ENCODE measurements at regions not wholly inside any gene's neighbourhood (a gene's known extent, or its start where the extent isn't known, plus 50 kb on each side); places are given as distances from the start of the nearest gene placed in this dataset.
"Not testable (repeated sequence)": the region's sequence is repeated elsewhere in the genome, so short reads cannot be mapped to it uniquely, and the experiment has no call there.

DNA sequence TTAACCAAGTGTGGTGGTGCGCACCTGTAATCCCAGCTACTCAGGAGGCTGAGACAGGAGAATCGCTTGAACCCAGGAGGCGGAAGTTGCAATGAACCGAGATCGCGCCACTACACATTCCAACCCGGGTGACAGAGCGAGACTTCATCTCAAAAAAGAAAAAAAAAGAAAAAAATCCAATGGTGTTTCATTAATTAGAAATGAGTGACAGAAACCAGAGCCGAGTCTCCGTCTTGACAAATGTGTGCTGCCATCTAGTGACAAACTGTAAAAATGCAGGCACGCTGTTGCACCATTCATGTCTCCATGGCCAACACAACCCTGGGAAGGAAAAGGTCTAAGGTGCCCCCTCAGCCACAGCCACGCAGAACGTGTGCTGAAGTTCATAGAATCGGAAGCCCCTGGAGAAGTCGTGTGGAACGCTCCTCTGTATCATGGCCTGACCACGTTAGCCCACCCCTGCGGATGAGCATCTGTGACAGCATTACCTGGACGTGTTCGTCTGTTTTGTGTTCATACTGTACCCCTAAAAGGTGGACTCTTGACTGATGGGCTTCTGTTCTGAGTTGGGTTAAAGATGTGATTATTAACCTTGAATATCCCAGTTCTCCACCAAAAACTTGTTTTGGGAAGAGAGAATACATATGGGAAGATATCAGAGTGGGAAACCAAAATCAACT lies 94.9 kb downstream of the LYZL2 start:
- FAIRE-seq (peak; percentile 58), DNase-seq (ENCODE audit: low spot score) (peak; percentile 54)

DNA sequence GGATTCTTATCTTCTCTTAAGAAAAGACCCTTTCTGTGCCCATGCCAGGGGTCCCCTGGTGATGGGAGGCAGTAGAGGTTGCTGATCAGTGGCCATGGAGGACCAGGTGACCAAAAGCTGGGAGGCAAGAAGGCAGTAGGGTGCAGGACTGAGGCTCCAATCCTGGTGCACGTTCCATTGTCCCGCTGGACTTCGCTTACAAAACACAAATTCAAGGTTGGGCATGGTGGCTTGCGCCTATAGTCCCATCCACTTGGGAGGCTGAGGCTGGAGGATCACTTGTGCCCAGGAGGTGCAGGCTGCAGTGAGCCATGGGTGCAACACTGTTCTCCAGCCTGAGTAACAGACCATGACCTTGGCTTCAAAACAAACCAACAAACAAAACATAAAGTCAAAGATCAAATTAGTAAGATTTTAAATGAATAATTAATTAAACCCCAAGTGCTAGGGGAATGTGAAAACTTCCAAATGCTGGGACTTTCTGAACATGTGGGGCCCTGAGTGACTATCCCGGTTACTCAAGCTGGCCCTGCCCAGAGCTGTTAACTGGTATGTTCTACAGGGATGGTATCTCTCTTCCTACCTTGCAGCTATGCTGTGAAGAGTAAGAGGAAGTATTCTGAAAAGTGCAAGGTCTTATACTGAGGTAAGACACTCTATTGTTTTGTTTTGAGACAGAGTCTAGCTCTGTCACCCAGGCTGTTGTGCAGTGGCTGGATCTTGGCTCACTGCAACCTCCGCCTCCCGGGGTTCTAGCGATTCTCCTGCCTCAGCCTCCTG lies 97.6 kb downstream of the LYZL2 start:
- no peak for FAIRE-seq
- no peak for DNase-seq (ENCODE audit: low spot score)

DNA sequence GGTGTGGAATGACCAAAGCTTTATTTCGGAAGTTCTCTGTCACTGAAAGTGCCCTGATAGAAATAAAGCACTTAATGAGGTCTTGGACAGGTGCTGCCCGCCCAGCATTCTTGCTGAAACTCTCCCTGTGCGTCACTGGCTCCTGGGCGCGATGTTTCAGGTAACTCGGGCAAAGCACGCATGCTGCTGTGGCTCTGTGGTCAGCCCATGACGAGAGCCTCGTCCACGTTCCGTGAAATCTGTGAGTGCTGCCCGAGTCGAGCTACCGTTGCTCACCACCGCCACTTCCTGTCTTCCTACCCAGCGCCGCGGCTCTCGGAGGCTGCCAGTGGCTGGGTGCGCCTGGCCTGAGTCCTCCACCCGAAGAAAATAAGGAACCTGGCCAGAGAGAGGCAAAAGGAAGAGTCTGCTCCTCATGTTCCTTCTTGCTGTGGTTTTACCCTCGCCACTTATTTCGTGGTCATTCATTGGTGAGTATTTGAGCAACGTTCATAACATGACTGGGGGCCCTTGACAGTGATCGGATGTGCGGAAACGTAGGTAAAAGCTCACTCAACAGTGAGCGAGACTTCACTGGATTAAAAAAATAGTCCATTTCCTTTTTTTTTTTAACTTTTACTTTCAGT lies 95.5 kb downstream of the MAP3K8 start:
- FAIRE-seq (no peak), DNase-seq (ENCODE audit: low spot score) (no peak)

DNA sequence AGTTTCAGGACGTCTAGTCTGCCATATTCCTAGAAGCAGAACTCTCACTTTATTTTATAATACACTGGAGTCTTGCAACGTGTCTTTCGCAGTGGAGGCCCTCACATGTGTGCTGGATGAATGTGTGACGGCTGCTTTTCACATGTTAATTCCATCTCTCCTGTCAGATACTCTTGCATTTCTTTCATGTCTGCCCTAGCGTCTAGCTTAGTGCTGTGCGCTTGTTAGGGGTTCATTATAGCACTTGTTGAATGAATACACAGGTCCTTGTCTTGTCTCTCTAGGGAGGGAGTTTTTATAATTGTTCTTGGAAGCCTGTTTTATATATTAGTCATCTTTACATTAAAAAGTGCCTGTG lies 94.4 kb downstream of the MAP3K8 start:
- DNase-seq (ENCODE audit: low spot score) (no peak), FAIRE-seq (no peak)

DNA sequence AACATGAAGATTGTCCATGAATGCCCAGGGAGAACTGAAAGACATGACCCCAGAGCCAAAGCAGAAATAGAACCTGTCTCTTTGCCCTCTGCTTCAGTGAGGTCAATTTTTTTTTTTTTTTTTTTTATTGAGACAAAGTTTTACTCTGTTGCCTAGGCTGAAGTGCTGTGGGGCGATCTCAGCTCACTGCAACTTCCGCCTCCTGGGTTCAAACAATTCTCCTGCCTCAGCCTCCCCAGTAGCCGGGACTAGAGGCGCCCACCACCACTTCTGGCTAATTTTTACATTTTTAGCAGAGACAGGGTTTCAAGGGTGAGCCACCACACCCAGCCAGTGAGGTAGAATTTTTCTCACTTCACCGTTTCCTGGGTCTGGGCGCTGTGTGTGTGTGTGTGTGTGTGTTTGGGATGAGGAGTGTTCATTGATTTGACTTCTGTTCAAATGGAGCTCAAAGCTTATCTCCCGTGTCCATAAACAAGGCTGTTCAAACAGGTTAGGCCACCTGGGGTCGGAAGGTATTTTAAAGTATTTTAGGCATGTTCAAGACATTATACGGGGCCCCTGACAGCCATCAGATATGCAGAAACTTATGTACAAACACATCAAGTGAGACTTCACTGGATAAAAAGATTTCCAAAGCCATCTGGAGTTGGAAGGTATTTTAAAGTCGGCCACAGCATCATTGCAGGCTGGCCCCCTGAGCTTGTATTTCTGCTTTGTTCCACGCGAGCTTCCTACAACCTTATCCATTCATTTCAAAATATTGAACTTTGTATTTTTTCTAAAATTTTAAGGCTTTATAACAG lies 93.8 kb downstream of the MAP3K8 start:
- FAIRE-seq, result no peak
- DNase-seq (ENCODE audit: low spot score), result no peak

DNA sequence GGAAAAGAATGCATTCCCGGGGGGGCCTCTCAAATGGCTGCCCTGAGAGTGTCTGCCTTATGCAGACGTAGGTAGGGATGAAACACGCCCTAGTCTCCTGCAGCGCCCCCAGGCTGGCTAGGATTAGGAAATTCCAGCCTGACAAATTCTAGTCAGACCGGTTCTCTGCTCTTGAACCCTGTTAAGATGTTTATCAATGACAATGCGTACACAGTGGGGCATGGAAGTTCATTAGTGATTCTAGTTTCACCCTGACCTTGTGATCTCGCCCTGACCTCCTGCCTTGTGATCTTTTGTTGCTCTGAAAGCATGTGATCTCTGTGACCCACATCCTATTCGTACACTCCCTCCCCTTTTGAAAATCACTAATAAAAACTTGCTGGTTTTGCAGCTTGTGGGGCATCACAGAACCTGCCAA lies 88.7 kb downstream of the MAP3K8 start:
- not testable (repeated sequence) for FAIRE-seq
- peak; percentile 29 for DNase-seq (ENCODE audit: low spot score)

DNA sequence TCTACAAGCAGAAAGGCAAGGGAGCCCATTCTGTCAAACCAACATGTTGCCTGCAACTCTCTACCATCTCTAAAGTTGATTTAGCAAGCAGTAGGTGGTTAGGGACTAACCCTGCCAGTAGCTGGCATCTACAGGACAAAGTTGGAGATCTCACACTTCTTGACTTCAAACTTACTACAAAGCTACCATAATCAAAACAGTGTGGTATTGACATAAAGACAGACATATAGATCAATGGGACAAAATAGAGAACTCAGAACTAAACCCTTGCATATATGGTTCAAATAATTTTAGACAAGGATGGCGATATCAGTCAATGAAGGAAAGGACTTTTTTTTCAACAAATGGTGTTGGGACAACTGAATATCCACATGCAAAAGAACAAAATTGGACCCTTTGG lies 84.9 kb downstream of the MAP3K8 start:
- FAIRE-seq, result no peak

More for the DNA sequence above, 84.9 kb downstream of the MAP3K8 start:
- DNase-seq (ENCODE audit: low spot score), result no peak
